Neural progenitor cell (in vitro differentiated cells): ENCODE measurements at regions not wholly inside any gene's neighbourhood (a gene's known extent, or its start where the extent isn't known, plus 50 kb on each side); places are given as distances from the start of the nearest gene placed in this dataset.
"Not testable (repeated sequence)": the region's sequence is repeated elsewhere in the genome, so short reads cannot be mapped to it uniquely, and the experiment has no call there.

Experiments
- DNase-seq: peaks from one replicate; pipeline ENCODE4 v3.0.0-alpha.2; 2016; ENCODE audit warnings: low spot score
- H2AFZ ChIP-seq: fragments of 200-600 bp; sonication (generic); replicated peaks from 2 replicates; pipeline ENCODE4 v1.6.1; 2016; ENCODE audit warnings: antibody characterized with exemption
- H3F3A ChIP-seq: fragments of 200-600 bp; sonication (generic); 2 replicates; pipeline ENCODE4 v1.6.1; 2016; ENCODE audit warnings: antibody characterized with exemption, low read depth
- H3K27ac ChIP-seq: fragments of 200-600 bp; sonication (generic); 2 replicates; pipeline ENCODE4 v1.5.1; 2016; ENCODE audit warnings: mild to moderate bottlenecking
- H3K27me3 ChIP-seq: fragments of 200-600 bp; sonication (generic); 2 replicates; pipeline ENCODE4 v1.6.1; 2016; ENCODE audit warnings: mild to moderate bottlenecking, moderate library complexity
- H3K36me3 ChIP-seq: fragments of 200-600 bp; sonication (generic); 2 replicates; pipeline ENCODE4 v1.5.1; 2016
- H3K4me1 ChIP-seq: fragments of 200-600 bp; sonication (generic); 2 replicates; pipeline ENCODE4 v1.6.1; 2016; ENCODE audit warnings: mixed run types
- H3K4me2 ChIP-seq: fragments of 200-600 bp; sonication (generic); 2 replicates; pipeline ENCODE4 v1.6.1; 2016
- H3K4me3 ChIP-seq: fragments of 200-600 bp; sonication (generic); 2 replicates; pipeline ENCODE4 v1.5.1; 2016
- H3K79me2 ChIP-seq: fragments of 200-600 bp; sonication (generic); 2 replicates; pipeline ENCODE4 v1.6.1; 2016; ENCODE audit warnings: low read depth
- H3K9ac ChIP-seq: fragments of 200-600 bp; sonication (generic); 2 replicates; pipeline ENCODE4 v1.6.1; 2016
- H3K9me3 ChIP-seq: fragments of 200-600 bp; sonication (generic); 2 replicates; pipeline ENCODE4 v1.5.1; 2016; ENCODE audit warnings: low read depth
- H4K20me1 ChIP-seq: fragments of 200-600 bp; sonication (generic); 2 replicates; pipeline ENCODE4 v1.6.1; 2016; ENCODE audit warnings: low read depth
- H3K27ac Mint-ChIP-seq: 3 replicates; pipeline ENCODE4 v1.8.0; 2021; ENCODE audit warnings: mixed read lengths
- H3K27me3 Mint-ChIP-seq: 2 replicates; pipeline ENCODE4 v1.8.0; 2022; ENCODE audit warnings: low read depth, mild to moderate bottlenecking, inconsistent platforms, moderate library complexity, mixed read lengths; ENCODE audit not compliant: insufficient read depth
- H3K36me3 Mint-ChIP-seq: 3 replicates; pipeline ENCODE4 v1.8.0; 2021; ENCODE audit warnings: mixed read lengths
- H3K4me1 Mint-ChIP-seq: 3 replicates; pipeline ENCODE4 v1.8.0; 2021; ENCODE audit warnings: mixed read lengths
- H3K4me3 Mint-ChIP-seq: 3 replicates; pipeline ENCODE4 v1.8.0; 2021; ENCODE audit warnings: mild to moderate bottlenecking, moderate library complexity, mixed read lengths
- H3K9me3 Mint-ChIP-seq: 3 replicates; pipeline ENCODE4 v1.8.0; 2020; ENCODE audit warnings: mixed read lengths
- CTCF ChIP-seq: fragments of 200-600 bp; sonication (generic); IDR thresholded peaks from 2 replicates; pipeline ENCODE4 v1.5.1; 2017; ENCODE audit warnings: antibody characterized with exemption, mild to moderate bottlenecking
- EZH2 ChIP-seq: fragments of 200-600 bp; sonication (generic); IDR thresholded peaks from 2 replicates; pipeline ENCODE4 v1.6.1; 2017; ENCODE audit warnings: antibody characterized with exemption, mild to moderate bottlenecking, moderate library complexity
- EZH2phosphoT487 ChIP-seq: fragments of 200-600 bp; sonication (generic); IDR thresholded peaks from 2 replicates; pipeline ENCODE4 v1.6.1; 2017; ENCODE audit warnings: antibody characterized with exemption

GRCh38 chr15:96054621-96055020 is 275.9 kb upstream of the NR2F2 start:
- no peak for TF ChIP-seq EZH2
- TF ChIP-seq CTCF: no peak
- no peak for TF ChIP-seq EZH2phosphoT487

GRCh38 chr15:96058103-96058851 is 272.2 kb upstream of the NR2F2 start:
- Histone ChIP-seq H3K27ac (no peak overlapping the region), H3K9me3 (no peaks in the 10 kb centered on the region), H2AFZ (no peak overlapping the region), H3K4me1 (peaks cover 13% of the 10 kb centered on the region), H3K4me2 (no peak overlapping the region), H3K9ac (no peak overlapping the region), H3K27me3 (peaks cover 17% of the 10 kb centered on the region), H4K20me1 (no peaks in the 10 kb centered on the region), H3K79me2 (no peaks in the 10 kb centered on the region), H3K36me3 (no peaks in the 10 kb centered on the region), H3K4me3 (no peak overlapping the region), H3F3A (peaks cover 17% of the 10 kb centered on the region)
- peaks cover 14% of the 10 kb centered on the region for H3K4me1 Mint-ChIP-seq
- H3K27ac Mint-ChIP-seq: no peak overlapping the region
- peaks cover 2% of the 10 kb centered on the region for H3K36me3 Mint-ChIP-seq
- peaks cover 16% of the 10 kb centered on the region for H3K9me3 Mint-ChIP-seq
- TF ChIP-seq CTCF (no peak), EZH2phosphoT487 (no peak), EZH2 (no peak)
- no peak for DNase-seq
- H3K27me3 Mint-ChIP-seq: peaks cover 8% of the 10 kb centered on the region
- H3K4me3 Mint-ChIP-seq: no peak overlapping the region

More at GRCh38 chr15:96054621-96055020, 275.9 kb upstream of the NR2F2 start:
- Histone ChIP-seq H4K20me1 (no peaks in the 10 kb centered on the region), H3K4me1 (peaks cover 39% of the 10 kb centered on the region), H3K36me3 (no peaks in the 10 kb centered on the region), H3K27ac (no peak overlapping the region), H3K9ac (no peak overlapping the region), H3K27me3 (peaks cover 17% of the 10 kb centered on the region), H3K4me2 (peak overlapping the region; percentile 81), H3F3A (peaks cover 35% of the 10 kb centered on the region), H3K9me3 (no peaks in the 10 kb centered on the region), H3K4me3 (no peak overlapping the region), H2AFZ (no peak overlapping the region), H3K79me2 (no peaks in the 10 kb centered on the region)
- Mint-ChIP-seq H3K9me3 (peaks cover 13% of the 10 kb centered on the region), H3K27ac (no peak overlapping the region), H3K4me1 (peaks cover 35% of the 10 kb centered on the region), H3K4me3 (no peak overlapping the region), H3K36me3 (no peaks in the 10 kb centered on the region), H3K27me3 (peaks cover 11% of the 10 kb centered on the region)
- DNase-seq: no peak

- not testable (repeated sequence) for H3K4me1 ChIP-seq, DNase-seq, H3K36me3 Mint-ChIP-seq, H3K4me3 ChIP-seq, H4K20me1 ChIP-seq, H3K79me2 ChIP-seq, H3K9ac ChIP-seq, H3K4me1 Mint-ChIP-seq, H3K27me3 Mint-ChIP-seq, H3K27ac ChIP-seq, H3K4me2 ChIP-seq, H3K9me3 ChIP-seq, H2AFZ ChIP-seq, H3K36me3 ChIP-seq, H3K27ac Mint-ChIP-seq, H3K4me3 Mint-ChIP-seq
- peaks cover 18% of the 10 kb centered on the region for H3K9me3 Mint-ChIP-seq
- peaks cover 12% of the 10 kb centered on the region for H3F3A ChIP-seq
- peaks cover 17% of the 10 kb centered on the region for H3K27me3 ChIP-seq
Observed at GRCh38 chr15:96058852-96059103, 271.7 kb upstream of the NR2F2 start.

- not testable (repeated sequence) for H3K4me3 ChIP-seq, H3K9me3 ChIP-seq, H3K27ac ChIP-seq, H3F3A ChIP-seq, H3K79me2 ChIP-seq, H3K4me1 ChIP-seq, H3K4me1 Mint-ChIP-seq, H3K27me3 ChIP-seq, H3K36me3 Mint-ChIP-seq, H3K4me3 Mint-ChIP-seq, H4K20me1 ChIP-seq, H3K9ac ChIP-seq, H3K4me2 ChIP-seq, H3K27ac Mint-ChIP-seq, DNase-seq, H3K36me3 ChIP-seq, H3K27me3 Mint-ChIP-seq, H2AFZ ChIP-seq
- peaks cover 23% of the 10 kb centered on the region for H3K9me3 Mint-ChIP-seq
Observed at GRCh38 chr15:96060591-96060990, 269.9 kb upstream of the NR2F2 start.
